GM21786 (cell line): ENCODE measurements at regions not wholly inside any gene's neighbourhood (a gene's known extent, or its start where the extent isn't known, plus 50 kb on each side); places are given as distances from the start of the nearest gene placed in this dataset.

ENCODE experiments used
- ATAC-seq: cut with Tn5 transposase; IDR thresholded peaks from one replicate; pipeline ENCODE4 v1.9.1; 2021; ENCODE audit not compliant: unreplicated experiment

- no peak for ATAC-seq
These were observed 250.2 kb downstream of the AASDHPPT start for GRCh38 chr11:106327637-106328036.

- ATAC-seq, result no peak
These were observed 252.0 kb downstream of the AASDHPPT start for GRCh38 chr11:106329273-106330018.

- ATAC-seq, result no peak
These were observed 253.7 kb downstream of the AASDHPPT start for GRCh38 chr11:106331176-106331575.

- no peak for ATAC-seq
These were observed 256.2 kb downstream of the AASDHPPT start for GRCh38 chr11:106333678-106334077.

GRCh38 chr11:106344394-106344793 is 266.9 kb downstream of the AASDHPPT start:
- no peak for ATAC-seq

GRCh38 chr11:106344966-106345365 is 267.5 kb downstream of the AASDHPPT start:
- ATAC-seq, result no peak

GRCh38 chr11:106353031-106353430 is 275.6 kb downstream of the AASDHPPT start:
- no peak for ATAC-seq

- no peak for ATAC-seq
These were observed 291.8 kb downstream of the AASDHPPT start for GRCh38 chr11:106369224-106369623.

- no peak for ATAC-seq
These were observed 301.2 kb downstream of the AASDHPPT start for GRCh38 chr11:106378513-106379179.

GRCh38 chr11:106379265-106379664 is 301.8 kb downstream of the AASDHPPT start:
- ATAC-seq, result no peak

GRCh38 chr11:106379712-106380111 is 302.2 kb downstream of the AASDHPPT start:
- ATAC-seq, result no peak

GRCh38 chr11:106381895-106382294 is 304.4 kb downstream of the AASDHPPT start:
- ATAC-seq, result no peak

- ATAC-seq, result no peak
These were observed 307.0 kb downstream of the AASDHPPT start for GRCh38 chr11:106384429-106384828.

- no peak for ATAC-seq
These were observed 309.1 kb downstream of the AASDHPPT start for GRCh38 chr11:106386519-106386918.

GRCh38 chr11:106389101-106389500 is 311.6 kb downstream of the AASDHPPT start:
- ATAC-seq, result no peak

GRCh38 chr11:106390078-106390477 is 312.6 kb downstream of the AASDHPPT start:
- no peak for ATAC-seq

GRCh38 chr11:106391771-106392420 is 314.4 kb downstream of the AASDHPPT start:
- no peak for ATAC-seq

GRCh38 chr11:106395716-106396349 is 318.4 kb downstream of the AASDHPPT start:
- no peak for ATAC-seq

GRCh38 chr11:106397787-106398501 is 320.5 kb downstream of the AASDHPPT start:
- ATAC-seq, result no peak

- no peak for ATAC-seq
These were observed 321.1 kb downstream of the AASDHPPT start for GRCh38 chr11:106398502-106399075.
